Hepatocyte (in vitro differentiated cells): ENCODE measurements at regions not wholly inside any gene's neighbourhood (a gene's known extent, or its start where the extent isn't known, plus 50 kb on each side); places are given as distances from the start of the nearest gene placed in this dataset.

Source experiments
- DNase-seq: peaks from one replicate; pipeline ENCODE4 v3.0.0-alpha.2; 2016; ENCODE audit warnings: low spot score
- H2AFZ ChIP-seq: fragments of 200-600 bp; sonication (generic); 2 replicates; pipeline ENCODE4 v1.6.0; 2016; ENCODE audit warnings: antibody characterized with exemption, mild to moderate bottlenecking
- H3K27ac ChIP-seq: fragments of 200-600 bp; sonication (generic); 2 replicates; pipeline ENCODE4 v1.5.1; 2016; ENCODE audit warnings: mild to moderate bottlenecking
- H3K27me3 ChIP-seq: fragments of 200-600 bp; sonication (generic); 2 replicates; pipeline ENCODE4 v1.6.1; 2016
- H3K36me3 ChIP-seq: fragments of 200-600 bp; sonication (generic); replicated peaks from 2 replicates; pipeline ENCODE4 v1.5.1; 2016; ENCODE audit warnings: low read depth; ENCODE audit not compliant: insufficient read depth
- H3K4me1 ChIP-seq: fragments of 200-600 bp; sonication (generic); 2 replicates; pipeline ENCODE4 v1.5.1; 2016; ENCODE audit warnings: mild to moderate bottlenecking, moderate library complexity; ENCODE audit not compliant: insufficient read depth
- H3K4me2 ChIP-seq: fragments of 200-600 bp; sonication (generic); 2 replicates; pipeline ENCODE4 v1.6.0; 2016
- H3K4me3 ChIP-seq: fragments of 200-600 bp; sonication (generic); 2 replicates; pipeline ENCODE4 v1.5.1; 2016; ENCODE audit warnings: mild to moderate bottlenecking
- H3K79me2 ChIP-seq: fragments of 200-600 bp; sonication (generic); 2 replicates; pipeline ENCODE4 v1.6.0; 2017; ENCODE audit warnings: mild to moderate bottlenecking
- H3K9me2 ChIP-seq: fragments of 200-600 bp; sonication (generic); replicated peaks from 2 replicates; pipeline ENCODE4 v1.6.0; 2017; ENCODE audit warnings: mild to moderate bottlenecking; ENCODE audit not compliant: insufficient read depth
- H3K9me3 ChIP-seq: fragments of 200-600 bp; sonication (generic); 2 replicates; pipeline ENCODE4 v1.5.1; 2016; ENCODE audit warnings: low read depth, mild to moderate bottlenecking
- H4K20me1 ChIP-seq: fragments of 200-600 bp; sonication (generic); 2 replicates; pipeline ENCODE4 v1.6.0; 2016; ENCODE audit warnings: mild to moderate bottlenecking; ENCODE audit not compliant: insufficient read depth, poor library complexity, severe bottlenecking
- EZH2 ChIP-seq: fragments of 200-600 bp; sonication (generic); IDR thresholded peaks from 2 replicates; pipeline ENCODE4 v1.6.1; 2016; ENCODE audit warnings: antibody characterized with exemption, mild to moderate bottlenecking, borderline replicate concordance
- EZH2phosphoT487 ChIP-seq: fragments of 200-600 bp; sonication (generic); IDR thresholded peaks from one replicate; pipeline ENCODE4 v1.6.1; 2018; ENCODE audit warnings: antibody characterized with exemption, mild to moderate bottlenecking, low read depth, moderate library complexity; ENCODE audit not compliant: unreplicated experiment, severe bottlenecking
- WGBS: methylation state at CpG from one replicate; pipeline ENCODE4 v1.1.6; 2016; ENCODE audit warnings: low lambda C conversion rate; ENCODE audit errors: missing lambda C conversion rate; 5-methylcytosine and 5-hydroxymethylcytosine counted together
- TF ChIP-seq, protein P1 (sequence below): fragments of 200-600 bp; sonication (generic); IDR thresholded peaks from 2 replicates; pipeline ENCODE4 v1.5.1; 2016; ENCODE audit warnings: antibody characterized with exemption, mild to moderate bottlenecking; ENCODE audit not compliant: poor library complexity

- H3K79me2 ChIP-seq, result no peaks in the 10 kb centered on the region
- H3K27ac ChIP-seq, result no peak overlapping the region
- H4K20me1 ChIP-seq, result no peaks in the 10 kb centered on the region
- WGBS, result 90% methylated on average over 4 of the region's 4 CpGs
- H2AFZ ChIP-seq, result no peak overlapping the region
- TF ChIP-seq, protein P1, sequence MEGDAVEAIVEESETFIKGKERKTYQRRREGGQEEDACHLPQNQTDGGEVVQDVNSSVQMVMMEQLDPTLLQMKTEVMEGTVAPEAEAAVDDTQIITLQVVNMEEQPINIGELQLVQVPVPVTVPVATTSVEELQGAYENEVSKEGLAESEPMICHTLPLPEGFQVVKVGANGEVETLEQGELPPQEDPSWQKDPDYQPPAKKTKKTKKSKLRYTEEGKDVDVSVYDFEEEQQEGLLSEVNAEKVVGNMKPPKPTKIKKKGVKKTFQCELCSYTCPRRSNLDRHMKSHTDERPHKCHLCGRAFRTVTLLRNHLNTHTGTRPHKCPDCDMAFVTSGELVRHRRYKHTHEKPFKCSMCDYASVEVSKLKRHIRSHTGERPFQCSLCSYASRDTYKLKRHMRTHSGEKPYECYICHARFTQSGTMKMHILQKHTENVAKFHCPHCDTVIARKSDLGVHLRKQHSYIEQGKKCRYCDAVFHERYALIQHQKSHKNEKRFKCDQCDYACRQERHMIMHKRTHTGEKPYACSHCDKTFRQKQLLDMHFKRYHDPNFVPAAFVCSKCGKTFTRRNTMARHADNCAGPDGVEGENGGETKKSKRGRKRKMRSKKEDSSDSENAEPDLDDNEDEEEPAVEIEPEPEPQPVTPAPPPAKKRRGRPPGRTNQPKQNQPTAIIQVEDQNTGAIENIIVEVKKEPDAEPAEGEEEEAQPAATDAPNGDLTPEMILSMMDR, result no peak
- TF ChIP-seq EZH2 (no peak), EZH2phosphoT487 (no peak)
- no peaks in the 10 kb centered on the region for H3K9me2 ChIP-seq
- no peaks in the 10 kb centered on the region for H3K36me3 ChIP-seq
- H3K9me3 ChIP-seq, result no peaks in the 10 kb centered on the region
- no peak overlapping the region for H3K4me2 ChIP-seq
- no peaks in the 10 kb centered on the region for H3K27me3 ChIP-seq
- no peak for DNase-seq
- no peaks in the 10 kb centered on the region for H3K4me1 ChIP-seq
- H3K4me3 ChIP-seq, result no peak overlapping the region
Observed at GRCh38 chr12:88272456-88272855, 130.3 kb downstream of the TMTC3 start.

DNA sequence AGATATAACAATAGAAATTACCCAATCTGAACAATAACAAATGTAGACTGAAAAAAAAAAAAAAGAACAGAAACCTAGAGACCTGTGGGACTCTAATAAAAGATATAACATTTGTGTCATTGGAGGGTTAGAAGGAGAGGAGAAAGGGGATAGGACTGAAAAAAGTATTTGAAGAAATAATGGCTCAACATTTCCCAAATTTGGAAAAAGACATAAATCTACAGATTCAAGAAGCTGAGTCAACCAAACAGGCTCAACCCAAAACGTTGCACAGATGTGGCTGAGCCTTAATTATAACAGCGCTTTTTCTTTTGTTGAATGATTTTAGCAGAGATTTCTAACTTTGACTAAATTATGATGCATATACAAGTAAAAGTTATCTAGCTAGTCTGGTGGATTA is 131.3 kb downstream of the TMTC3 start:
- no peaks in the 10 kb centered on the region for H4K20me1 ChIP-seq
- H2AFZ ChIP-seq, result no peak overlapping the region
- H3K4me1 ChIP-seq, result no peaks in the 10 kb centered on the region
- H3K4me3 ChIP-seq, result no peak overlapping the region
- H3K36me3 ChIP-seq, result no peaks in the 10 kb centered on the region
- no peak overlapping the region for H3K4me2 ChIP-seq
- no peak overlapping the region for H3K27ac ChIP-seq
- no peak for TF ChIP-seq EZH2
- TF ChIP-seq, protein P1, result no peak
- no peak for TF ChIP-seq EZH2phosphoT487
- 90% methylated on average over 2 of the region's 2 CpGs for WGBS
- no peaks in the 10 kb centered on the region for H3K9me2 ChIP-seq
- no peaks in the 10 kb centered on the region for H3K79me2 ChIP-seq
- H3K9me3 ChIP-seq, result no peaks in the 10 kb centered on the region
- H3K27me3 ChIP-seq, result no peaks in the 10 kb centered on the region
- no peak for DNase-seq

GRCh38 chr12:88273875-88274274 is 131.8 kb downstream of the TMTC3 start:
- no peaks in the 10 kb centered on the region for H3K9me3 ChIP-seq
- no peak overlapping the region for H3K4me3 ChIP-seq
- no peak overlapping the region for H3K27ac ChIP-seq
- H3K79me2 ChIP-seq, result no peaks in the 10 kb centered on the region
- no peak overlapping the region for H2AFZ ChIP-seq
- no peaks in the 10 kb centered on the region for H3K4me1 ChIP-seq
- no peaks in the 10 kb centered on the region for H3K27me3 ChIP-seq
- DNase-seq, result no peak
- H3K36me3 ChIP-seq, result no peaks in the 10 kb centered on the region
- no peaks in the 10 kb centered on the region for H4K20me1 ChIP-seq
- TF ChIP-seq, protein P1, result no peak
- TF ChIP-seq EZH2 (no peak), EZH2phosphoT487 (no peak)
- no peaks in the 10 kb centered on the region for H3K9me2 ChIP-seq
- H3K4me2 ChIP-seq, result no peak overlapping the region
- 75% methylated on average over 2 of the region's 2 CpGs for WGBS

DNA sequence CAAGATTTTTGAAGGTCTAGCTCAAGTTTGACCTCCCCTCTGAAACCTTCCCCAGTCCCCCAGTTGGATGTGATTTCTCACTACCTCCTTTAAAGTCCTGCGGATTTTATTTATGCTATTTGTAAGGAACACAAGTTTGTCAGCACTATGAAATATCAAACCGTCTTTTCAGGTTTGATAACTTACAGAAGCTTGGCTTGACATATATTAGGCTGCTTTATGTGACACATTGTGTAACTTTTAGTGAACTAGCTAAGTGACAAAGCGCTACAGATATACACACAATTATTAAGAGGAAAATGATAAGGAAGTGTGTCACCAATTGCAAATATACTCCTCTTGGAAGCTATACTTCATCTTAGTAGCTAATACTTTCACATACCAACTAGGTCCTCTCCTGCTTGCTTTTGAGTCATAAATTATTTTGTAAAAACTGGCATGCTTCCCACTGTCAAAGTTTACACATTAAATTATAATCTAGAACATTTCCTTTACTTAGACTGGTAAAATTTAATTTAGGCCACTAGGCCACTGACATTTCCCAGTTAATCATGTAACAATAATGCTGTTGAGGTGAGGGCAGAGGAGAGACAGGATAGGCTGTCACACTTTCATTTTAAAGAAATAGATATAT is 149.5 kb downstream of the TMTC3 start:
- no peaks in the 10 kb centered on the region for H3K79me2 ChIP-seq
- H3K4me3 ChIP-seq, result no peak overlapping the region
- no peak overlapping the region for H3K4me2 ChIP-seq
- H3K27ac ChIP-seq, result no peak overlapping the region
- no peaks in the 10 kb centered on the region for H3K4me1 ChIP-seq
- no peak overlapping the region for H2AFZ ChIP-seq
- WGBS, result 63% methylated on average over 3 of the region's 3 CpGs
- H3K9me2 ChIP-seq, result no peaks in the 10 kb centered on the region
- H4K20me1 ChIP-seq, result no peaks in the 10 kb centered on the region
- no peaks in the 10 kb centered on the region for H3K9me3 ChIP-seq
- H3K27me3 ChIP-seq, result no peaks in the 10 kb centered on the region
- no peak for DNase-seq
- TF ChIP-seq EZH2phosphoT487 (no peak), EZH2 (no peak)
- TF ChIP-seq, protein P1, result no peak
- no peaks in the 10 kb centered on the region for H3K36me3 ChIP-seq
